H9 (cell line): ENCODE measurements at regions not wholly inside any gene's neighbourhood (a gene's known extent, or its start where the extent isn't known, plus 50 kb on each side); places are given as distances from the start of the nearest gene placed in this dataset.

ENCODE experiments used
- DNase-seq: peaks from one replicate; pipeline ENCODE4 v3.0.0-alpha.2; 2017
- H2AFZ ChIP-seq: one replicate; pipeline ENCODE4 v1.6.1; 2013; ENCODE audit warnings: mild to moderate bottlenecking, low read length, control low read depth, moderate library complexity
- H2AK5ac ChIP-seq: 2 replicates; pipeline ENCODE4 v1.6.1; 2013; ENCODE audit warnings: low read length, control low read depth, mixed read lengths; ENCODE audit not compliant: insufficient read length
- H2BK120ac ChIP-seq: one replicate; pipeline ENCODE4 v1.6.1; 2013; ENCODE audit warnings: low read depth, mild to moderate bottlenecking, low read length, control low read depth, inconsistent platforms; ENCODE audit not compliant: poor library complexity, severe bottlenecking
- H2BK12ac ChIP-seq: 2 replicates; pipeline ENCODE4 v1.6.1; 2013; ENCODE audit warnings: low read length, control low read depth, mixed read lengths, low read depth; ENCODE audit not compliant: insufficient read length
- H2BK15ac ChIP-seq: 2 replicates; pipeline ENCODE4 v1.6.1; 2013; ENCODE audit warnings: low read depth, low read length, control low read depth
- H2BK20ac ChIP-seq: one replicate; pipeline ENCODE4 v1.6.1; 2013; ENCODE audit warnings: low read depth, mild to moderate bottlenecking, low read length, control low read depth, inconsistent platforms; ENCODE audit not compliant: poor library complexity, severe bottlenecking
- H2BK5ac ChIP-seq: 2 replicates; pipeline ENCODE4 v1.6.1; 2013; ENCODE audit warnings: low read length, control low read depth, mixed read lengths; ENCODE audit not compliant: insufficient read length
- H3K14ac ChIP-seq: 2 replicates; pipeline ENCODE4 v1.6.1; 2013; ENCODE audit warnings: low read length, control low read depth; ENCODE audit not compliant: insufficient read depth
- H3K18ac ChIP-seq: 2 replicates; pipeline ENCODE4 v1.6.1; 2013; ENCODE audit warnings: low read depth, mild to moderate bottlenecking, mixed read lengths, low read length, control low read depth; ENCODE audit not compliant: insufficient read length
- H3K23ac ChIP-seq: 2 replicates; pipeline ENCODE4 v1.6.1; 2013; ENCODE audit warnings: low read length, control low read depth, mixed read lengths, low read depth; ENCODE audit not compliant: insufficient read length
- H3K23me2 ChIP-seq: 2 replicates; pipeline ENCODE4 v1.6.1; 2013; ENCODE audit warnings: low read depth, mild to moderate bottlenecking, mixed read lengths, low read length, control low read depth; ENCODE audit not compliant: insufficient read length, poor library complexity, severe bottlenecking
- H3K27ac ChIP-seq: 2 replicates; pipeline ENCODE4 v1.5.1; 2013; ENCODE audit warnings: low read length, control low read depth, mixed read lengths, low read depth; ENCODE audit not compliant: insufficient read length
- H3K27me3 ChIP-seq: 2 replicates; pipeline ENCODE4 v1.6.1; 2013; ENCODE audit warnings: low read length, control low read depth, inconsistent platforms; ENCODE audit not compliant: insufficient read depth
- H3K4ac ChIP-seq: 2 replicates; pipeline ENCODE4 v1.6.1; 2013; ENCODE audit warnings: low read depth, mild to moderate bottlenecking, control low read depth, inconsistent platforms, low read length, moderate library complexity
- H3K4me1 ChIP-seq: 2 replicates; pipeline ENCODE4 v1.6.1; 2013; ENCODE audit warnings: low read length, control low read depth, inconsistent platforms; ENCODE audit not compliant: insufficient read depth
- H3K4me2 ChIP-seq: 2 replicates; pipeline ENCODE4 v1.6.1; 2013; ENCODE audit warnings: low read length, control low read depth, mixed read lengths; ENCODE audit not compliant: insufficient read length, insufficient read depth
- H3K56ac ChIP-seq: 2 replicates; pipeline ENCODE4 v1.6.1; 2013; ENCODE audit warnings: low read depth, mild to moderate bottlenecking, mixed read lengths, low read length, control low read depth; ENCODE audit not compliant: insufficient read length
- H3K79me1 ChIP-seq: 2 replicates; pipeline ENCODE4 v1.6.1; 2013; ENCODE audit warnings: low read depth, mild to moderate bottlenecking, moderate library complexity, low read length, control low read depth, inconsistent platforms; ENCODE audit not compliant: insufficient read depth, poor library complexity, severe bottlenecking
- H3K79me2 ChIP-seq: 2 replicates; pipeline ENCODE4 v1.6.1; 2013; ENCODE audit warnings: low read length, control low read depth, inconsistent platforms; ENCODE audit not compliant: insufficient read depth
- H3K9ac ChIP-seq: 2 replicates; pipeline ENCODE4 v1.6.1; 2013; ENCODE audit warnings: low read length, control low read depth, mixed read lengths; ENCODE audit not compliant: insufficient read length; ENCODE audit errors: extremely low read depth
- H3K9me3 ChIP-seq: one replicate; pipeline ENCODE4 v1.6.1; 2013; ENCODE audit warnings: low read depth, low read length, inconsistent platforms; ENCODE audit not compliant: control insufficient read depth
- H3T11ph ChIP-seq: one replicate; pipeline ENCODE4 v1.6.1; 2013; ENCODE audit warnings: mild to moderate bottlenecking, low read length, control low read depth, inconsistent platforms
- H4K20me1 ChIP-seq: one replicate; pipeline ENCODE4 v1.6.1; 2013; ENCODE audit not compliant: control insufficient read depth, insufficient read length, insufficient read depth
- H4K5ac ChIP-seq: 2 replicates; pipeline ENCODE4 v1.6.1; 2013; ENCODE audit warnings: low read depth, mild to moderate bottlenecking, mixed read lengths, low read length, control low read depth; ENCODE audit not compliant: insufficient read length
- H4K8ac ChIP-seq: replicated peaks from 2 replicates; pipeline ENCODE4 v1.6.1; 2013; ENCODE audit warnings: low read length, control low read depth, mixed read lengths, low read depth; ENCODE audit not compliant: insufficient read length
- H4K91ac ChIP-seq: 2 replicates; pipeline ENCODE4 v1.6.1; 2013; ENCODE audit warnings: low read depth, mild to moderate bottlenecking, moderate library complexity, mixed read lengths, low read length, control low read depth; ENCODE audit not compliant: insufficient read length
- H3K27ac Mint-ChIP-seq, 3 experiments: 2 replicates in 2 of 3; 3 replicates in 1 of 3; pipeline ENCODE4 v1.8.0; 2020 to 2021; ENCODE audit warnings: mixed read lengths in 3 of 3, mild to moderate bottlenecking in 1 of 3, moderate library complexity in 1 of 3
- H3K27me3 Mint-ChIP-seq: 2 replicates; pipeline ENCODE4 v1.8.0; 2021; ENCODE audit warnings: low read depth, mild to moderate bottlenecking, moderate library complexity, mixed read lengths
- H3K36me3 Mint-ChIP-seq, 3 experiments: 2 replicates in 2 of 3; 3 replicates in 1 of 3; pipeline ENCODE4 v1.8.0; 2020 to 2021; ENCODE audit warnings: low read depth in 3 of 3, mixed read lengths in 3 of 3; ENCODE audit not compliant: insufficient read depth in 1 of 3
- H3K4me1 Mint-ChIP-seq, 2 experiments: 2 replicates each; pipeline ENCODE4 v1.8.0; 2020; ENCODE audit warnings: mixed read lengths in 2 of 2
- H3K4me3 Mint-ChIP-seq, 2 experiments: 2 replicates in 1 of 2; 3 replicates in 1 of 2; pipeline ENCODE4 v1.8.0; 2020 to 2021; ENCODE audit warnings: mild to moderate bottlenecking in 2 of 2, mixed read lengths in 2 of 2, moderate library complexity in 1 of 2
- H3K9me3 Mint-ChIP-seq, 2 experiments: 2 replicates in 1 of 2; 3 replicates in 1 of 2; pipeline ENCODE4 v1.8.0; 2020; ENCODE audit warnings: mild to moderate bottlenecking in 2 of 2, mixed read lengths in 2 of 2, moderate library complexity in 1 of 2
- WGBS: extraction: QIAGEN DNeasy Blood & Tissue Kit; methylation state at CpG from one replicate; pipeline ENCODE4 v1.1.7; 2013; ENCODE audit warnings: missing lambda C conversion rate, low lambda C conversion rate, mixed read lengths; ENCODE audit not compliant: insufficient read length; ENCODE audit errors: extremely low coverage; 5-methylcytosine and 5-hydroxymethylcytosine counted together
- TF ChIP-seq, protein P1 (sequence below): fragments of 200-600 bp; sonication (generic); conservative IDR thresholded peaks from 3 replicates; pipeline ENCODE4 v1.8.0; 2021; ENCODE audit warnings: antibody characterized with exemption, mild to moderate bottlenecking

DNA sequence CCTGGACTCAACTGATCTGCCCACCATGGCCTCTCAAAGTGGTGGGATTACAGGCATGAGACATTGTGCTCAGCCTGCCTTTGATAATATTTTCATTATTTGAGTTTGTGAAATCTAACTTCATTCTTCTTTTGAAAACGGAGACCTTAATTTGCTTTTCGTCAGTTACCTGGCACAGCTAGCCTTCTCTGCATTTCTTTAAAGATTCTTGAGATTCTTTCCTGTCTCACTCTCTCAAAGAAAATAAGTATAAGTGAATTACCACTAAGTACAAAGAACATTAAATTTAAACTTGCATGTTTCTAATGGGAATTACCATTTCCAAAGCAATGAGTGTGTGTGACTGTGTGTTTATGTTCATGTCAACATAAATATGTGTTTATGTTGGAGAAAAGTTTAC lies 187.9 kb downstream of the NFKBIZ start:
- Histone ChIP-seq H2BK12ac (no peak overlapping the region), H4K5ac (no peak overlapping the region), H3K23me2 (no peaks in the 10 kb centered on the region), H2AK5ac (no peak overlapping the region), H2BK120ac (no peak overlapping the region), H3K79me1 (no peaks in the 10 kb centered on the region), H3K27me3 (no peaks in the 10 kb centered on the region), H3K18ac (no peak overlapping the region), H2AFZ (no peak overlapping the region), H3K27ac (no peak overlapping the region), H3K4me1 (no peaks in the 10 kb centered on the region), H3K9ac (no peak overlapping the region), H3K9me3 (peaks cover 4% of the 10 kb centered on the region), H3K79me2 (no peaks in the 10 kb centered on the region), H3K4me2 (no peak overlapping the region), H3K56ac (no peak overlapping the region), H4K8ac (no peak overlapping the region), H2BK5ac (no peak overlapping the region), H4K91ac (no peak overlapping the region), H3K23ac (no peak overlapping the region), H2BK15ac (no peak overlapping the region), H3K14ac (no peak overlapping the region), H3K4ac (no peak overlapping the region), H4K20me1 (no peaks in the 10 kb centered on the region), H2BK20ac (no peak overlapping the region), H3T11ph (no peak overlapping the region)
- Mint-ChIP-seq H3K9me3 (peaks cover 27 to 30% of the 10 kb centered on the region in 2 experiments), H3K4me3 (no peak overlapping the region), H3K27me3 (no peaks in the 10 kb centered on the region), H3K27ac (no peak overlapping the region), H3K36me3 (peaks cover 12 to 24% (median 19%) of the 10 kb centered on the region in 3 experiments), H3K4me1 (no peaks in the 10 kb centered on the region)
- WGBS = no CpG with 5 or more reads among the region's 2 CpGs
- DNase-seq = no peak
- TF ChIP-seq, protein P1, sequence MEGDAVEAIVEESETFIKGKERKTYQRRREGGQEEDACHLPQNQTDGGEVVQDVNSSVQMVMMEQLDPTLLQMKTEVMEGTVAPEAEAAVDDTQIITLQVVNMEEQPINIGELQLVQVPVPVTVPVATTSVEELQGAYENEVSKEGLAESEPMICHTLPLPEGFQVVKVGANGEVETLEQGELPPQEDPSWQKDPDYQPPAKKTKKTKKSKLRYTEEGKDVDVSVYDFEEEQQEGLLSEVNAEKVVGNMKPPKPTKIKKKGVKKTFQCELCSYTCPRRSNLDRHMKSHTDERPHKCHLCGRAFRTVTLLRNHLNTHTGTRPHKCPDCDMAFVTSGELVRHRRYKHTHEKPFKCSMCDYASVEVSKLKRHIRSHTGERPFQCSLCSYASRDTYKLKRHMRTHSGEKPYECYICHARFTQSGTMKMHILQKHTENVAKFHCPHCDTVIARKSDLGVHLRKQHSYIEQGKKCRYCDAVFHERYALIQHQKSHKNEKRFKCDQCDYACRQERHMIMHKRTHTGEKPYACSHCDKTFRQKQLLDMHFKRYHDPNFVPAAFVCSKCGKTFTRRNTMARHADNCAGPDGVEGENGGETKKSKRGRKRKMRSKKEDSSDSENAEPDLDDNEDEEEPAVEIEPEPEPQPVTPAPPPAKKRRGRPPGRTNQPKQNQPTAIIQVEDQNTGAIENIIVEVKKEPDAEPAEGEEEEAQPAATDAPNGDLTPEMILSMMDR = no peak
